IMR-90 (cell line): ENCODE measurements at regions not wholly inside any gene's neighbourhood (a gene's known extent, or its start where the extent isn't known, plus 50 kb on each side); places are given as distances from the start of the nearest gene placed in this dataset.
A peak's percentile ranks its signal among the peaks of the same experiment; 100 is the strongest.

ENCODE experiments used
- ATAC-seq: fragments of 200-7000 bp; cut with Tn5 transposase; 2 replicates; pipeline ENCODE4 v1.9.1; 2020; ENCODE audit warnings: low read depth, mild to moderate bottlenecking, moderate library complexity
- BruUV-seq: library from RNA; stranded (reverse); fragments of 400-500 nt; replicated peaks from 2 replicates; lab custom pipeline; 2021; lab: Mats Ljungman, UMichigan
- CTCF ChIA-PET: fragments of 300-600 bp; formaldehyde crosslinking; extraction: SDS; loops from one replicate; lab custom pipeline; 2021; ENCODE audit warnings: antibody characterized with exemption; lab: Yijun Ruan, JAX
- POLR2A ChIA-PET: fragments of 300-600 bp; sonication (Branson Sonifier 250); formaldehyde crosslinking; loops from one replicate; lab custom pipeline; 2022; ENCODE audit warnings: antibody characterized with exemption; ENCODE audit not compliant: unreplicated experiment; lab: Charles Lee
- DNase-seq: peaks from one replicate; pipeline ENCODE4 v3.0.0; 2013
- H2AFZ ChIP-seq: replicated peaks from 2 replicates; pipeline ENCODE3; 2013; ENCODE audit warnings: low read length, mild to moderate bottlenecking; ENCODE audit not compliant: poor library complexity
- H2AK5ac ChIP-seq: 2 replicates; pipeline ENCODE4 v1.6.1; 2013; ENCODE audit warnings: low read depth, low read length, inconsistent platforms
- H2AK9ac ChIP-seq: replicated peaks from 2 replicates; pipeline ENCODE3; 2013; ENCODE audit warnings: mild to moderate bottlenecking, low read depth, low read length, moderate library complexity; ENCODE audit not compliant: poor library complexity
- H2BK120ac ChIP-seq: 2 replicates; pipeline ENCODE4 v1.6.1; 2013; ENCODE audit warnings: low read depth, low read length, inconsistent platforms
- H2BK15ac ChIP-seq: 3 replicates; pipeline ENCODE4 v1.6.1; 2013; ENCODE audit warnings: low read depth, low read length, inconsistent platforms
- H2BK20ac ChIP-seq: 2 replicates; pipeline ENCODE4 v1.6.1; 2013; ENCODE audit warnings: low read depth, mild to moderate bottlenecking, inconsistent platforms, low read length, moderate library complexity
- H2BK5ac ChIP-seq: 2 replicates; pipeline ENCODE4 v1.6.1; 2013; ENCODE audit warnings: mild to moderate bottlenecking, low read depth, low read length, inconsistent platforms; ENCODE audit not compliant: poor library complexity, severe bottlenecking
- H3K14ac ChIP-seq: replicated peaks from 2 replicates; pipeline ENCODE4 v1.6.1; 2013; ENCODE audit warnings: low read depth, low read length, inconsistent platforms
- H3K18ac ChIP-seq: 2 replicates; pipeline ENCODE4 v1.6.1; 2013; ENCODE audit warnings: low read depth, low read length, control low read depth
- H3K23ac ChIP-seq: 2 replicates; pipeline ENCODE4 v1.6.1; 2013; ENCODE audit warnings: low read depth, low read length, inconsistent platforms
- H3K27ac ChIP-seq: 2 replicates; pipeline ENCODE4 v1.5.1; 2013; ENCODE audit warnings: mild to moderate bottlenecking, control low read depth, low read length; ENCODE audit not compliant: insufficient read depth
- H3K27me3 ChIP-seq: 2 replicates; pipeline ENCODE4 v1.6.1; 2013; ENCODE audit warnings: low read length; ENCODE audit not compliant: control insufficient read depth, insufficient read depth
- H3K36me3 ChIP-seq: 2 replicates; pipeline ENCODE4 v1.6.1; 2013; ENCODE audit warnings: low read length, mixed read lengths; ENCODE audit not compliant: control insufficient read depth, insufficient read depth
- H3K4ac ChIP-seq: 2 replicates; pipeline ENCODE4 v1.6.1; 2013; ENCODE audit warnings: low read depth, low read length, inconsistent platforms
- H3K4me1 ChIP-seq: 2 replicates; pipeline ENCODE4 v1.6.1; 2013; ENCODE audit warnings: low read length, mixed read lengths; ENCODE audit not compliant: control insufficient read depth, insufficient read depth
- H3K4me2 ChIP-seq: 2 replicates; pipeline ENCODE4 v1.6.1; 2013; ENCODE audit warnings: low read depth, mild to moderate bottlenecking, control low read depth, low read length, moderate library complexity
- H3K4me3 ChIP-seq: 2 replicates; pipeline ENCODE4 v1.5.1; 2013; ENCODE audit warnings: low read depth, mild to moderate bottlenecking, control low read depth, low read length, moderate library complexity; ENCODE audit not compliant: insufficient read depth
- H3K56ac ChIP-seq: 2 replicates; pipeline ENCODE4 v1.6.1; 2013; ENCODE audit warnings: low read length, inconsistent platforms; ENCODE audit not compliant: insufficient read depth; ENCODE audit errors: extremely low read depth
- H3K79me1 ChIP-seq, 2 experiments: 2 replicates each; pipeline ENCODE4 v1.6.1; 2013; ENCODE audit warnings: low read length in 2 of 2, inconsistent platforms in 1 of 2, low read depth in 1 of 2
- H3K9ac ChIP-seq: 2 replicates; pipeline ENCODE4 v1.6.1; 2013; ENCODE audit warnings: low read depth, low read length, control low read depth
- H3K9me1 ChIP-seq: 2 replicates; pipeline ENCODE4 v1.6.1; 2013; ENCODE audit warnings: low read length, inconsistent platforms; ENCODE audit not compliant: insufficient read depth
- H3K9me3 ChIP-seq: 2 replicates; pipeline ENCODE4 v1.6.1; 2013; ENCODE audit warnings: low read length; ENCODE audit not compliant: control insufficient read depth, insufficient read depth
- H4K20me1 ChIP-seq: 2 replicates; pipeline ENCODE4 v1.6.1; 2013; ENCODE audit warnings: low read length, inconsistent platforms; ENCODE audit not compliant: insufficient read depth
- H4K5ac ChIP-seq: 2 replicates; pipeline ENCODE4 v1.6.1; 2013; ENCODE audit warnings: mild to moderate bottlenecking, low read depth, low read length, control low read depth
- H4K8ac ChIP-seq, 2 experiments: 2 replicates each; pipeline ENCODE4 v1.6.1; 2013; ENCODE audit warnings: low read depth in 2 of 2, low read length in 2 of 2, control low read depth in 1 of 2, inconsistent platforms in 1 of 2
- H4K91ac ChIP-seq: 2 replicates; pipeline ENCODE4 v1.6.1; 2013; ENCODE audit warnings: low read depth, low read length, inconsistent platforms; ENCODE audit not compliant: insufficient read depth
- CHD1 ChIP-seq: IDR thresholded peaks from 2 replicates; pipeline ENCODE4 v1.6.1; 2012; ENCODE audit warnings: low read depth, low read length, improper control_type of control experiment
- FOS ChIP-seq: fragments of 150-350 bp; IDR thresholded peaks from 2 replicates; pipeline ENCODE4 v1.6.1; 2016; ENCODE audit warnings: low read depth, low read length
- RCOR1 ChIP-seq: IDR thresholded peaks from 2 replicates; pipeline ENCODE4 v1.6.1; 2012; ENCODE audit warnings: mild to moderate bottlenecking, low read length, improper control_type of control experiment; ENCODE audit not compliant: insufficient replicate concordance
- WGBS, 2 experiments: methylation state at CpG; one replicate each; pipeline versions ENCODE4 v1.1.5 to v1.1.7; 2013; ENCODE audit warnings: missing lambda C conversion rate in 2 of 2; ENCODE audit not compliant: insufficient read length in 1 of 2; ENCODE audit errors: extremely low coverage in 2 of 2; 5-methylcytosine and 5-hydroxymethylcytosine counted together
- dilution Hi-C: fragments of 300-500 bp; cut with HindIII; formaldehyde crosslinking; loops from one replicate; pipeline ENCODE4 v1.14.3; 2018; ENCODE audit warnings: low sequenced_read_pairs; ENCODE audit not compliant: unreplicated experiment
- in situ Hi-C: fragments of 300-500 bp; cut with MboI; formaldehyde crosslinking; loops from 3 replicates; pipeline ENCODE4 v1.14.3; 2019; ENCODE audit warnings: low sequenced_read_pairs, inconsistent platforms, mixed read lengths
- intact Hi-C: fragments of 100-400 bp; cut with micrococcal nuclease; formaldehyde crosslinking; loops from 2 replicates; pipeline ENCODE4 v1.10.0; 2022

- no peak overlapping the region for H4K91ac ChIP-seq
- H3K27ac ChIP-seq = no peak overlapping the region
- intact Hi-C loops = loop anchor here (10.0 kb wide), 1 partner anchor 726 kb away; no protein-coding TSS in a partner anchor
- ATAC-seq (no peak), DNase-seq (no peak)
- H3K9me3 ChIP-seq = no peaks in the 10 kb centered on the region
- H3K56ac ChIP-seq = no peak overlapping the region
- no peak overlapping the region for H3K14ac ChIP-seq
- BruUV-seq = no TSS peak
- H3K36me3 ChIP-seq = no peaks in the 10 kb centered on the region
- no peak overlapping the region for H2BK20ac ChIP-seq
- H4K5ac ChIP-seq = no peak overlapping the region
- no peak overlapping the region for H3K9ac ChIP-seq
- CTCF ChIA-PET = no interaction called here
- peaks cover 6% of the 10 kb centered on the region; the same call in 1 of the 2 replicates for H3K4me1 ChIP-seq
- TF ChIP-seq FOS (no peak), RCOR1 (no peak), CHD1 (no peak)
- H2BK15ac ChIP-seq = no peak overlapping the region
- H3K4me2 ChIP-seq = no peak overlapping the region; the same call in 1 of the 2 replicates
- dilution Hi-C loops = no loop called here
- H2BK120ac ChIP-seq = no peak overlapping the region
- no peak overlapping the region for H2AK9ac ChIP-seq
- no peak overlapping the region; the same call in 1 of the 2 replicates for H3K23ac ChIP-seq
- H3K9me1 ChIP-seq = no peaks in the 10 kb centered on the region
- POLR2A ChIA-PET = no interaction called here
- no peaks in the 10 kb centered on the region for H3K27me3 ChIP-seq
- H4K20me1 ChIP-seq = no peaks in the 10 kb centered on the region
- no CpG with 5 or more reads among the region's 8 CpGs for WGBS, 2 experiments
- no peak overlapping the region for H2AK5ac ChIP-seq
- no peak overlapping the region for H2BK5ac ChIP-seq
- H2AFZ ChIP-seq = no peak overlapping the region
- no peak overlapping the region for H4K8ac ChIP-seq
- in situ Hi-C loops = no loop called here
- no peaks in the 10 kb centered on the region for H3K79me1 ChIP-seq
- no peak overlapping the region for H3K4ac ChIP-seq
- peak overlapping the region; percentile 29; the same call in 1 of the 2 replicates for H3K18ac ChIP-seq
- no peak overlapping the region for H3K4me3 ChIP-seq
These were observed 508.4 kb upstream of the ZEB2 start for GRCh38 chr2:145028101-145028920.
